Kasumi-1 (cell line): ENCODE measurements at regions not wholly inside any gene's neighbourhood (a gene's known extent, or its start where the extent isn't known, plus 50 kb on each side); places are given as distances from the start of the nearest gene placed in this dataset.
A peak's percentile ranks its signal among the peaks of the same experiment; 100 is the strongest.

Source experiments
- DNase-seq, 2 experiments: peaks; one replicate each; lab custom pipeline; 2025; lab: John Stamatoyannopoulos, UW

GRCh38 chr5:152270096-152270495 lies 135.0 kb downstream of the NMUR2 start:
- DNase-seq = no peak

- no peak for DNase-seq
Observed at GRCh38 chr5:152269533-152269932, 135.5 kb downstream of the NMUR2 start.

- DNase-seq = no peak
Observed at GRCh38 chr5:152264645-152265254, 140.3 kb downstream of the NMUR2 start.

- DNase-seq = no peak
Observed at GRCh38 chr5:152262667-152263066, 142.4 kb downstream of the NMUR2 start.

- DNase-seq = no peak
Observed at GRCh38 chr5:152260940-152261339, 144.1 kb downstream of the NMUR2 start.

- DNase-seq = no peak
Observed at GRCh38 chr5:152259702-152260101, 145.4 kb downstream of the NMUR2 start.

- DNase-seq = no peak
Observed at GRCh38 chr5:152256580-152256979, 148.5 kb downstream of the NMUR2 start.

GRCh38 chr5:152255411-152255810 lies 149.7 kb downstream of the NMUR2 start:
- DNase-seq = no peak

- DNase-seq = no peak
Observed at GRCh38 chr5:152247850-152248385, 157.2 kb downstream of the NMUR2 start.

GRCh38 chr5:152246401-152246800 lies 158.7 kb downstream of the NMUR2 start:
- DNase-seq = peak; percentile 17 to 33

GRCh38 chr5:152237531-152237930 lies 167.5 kb downstream of the NMUR2 start:
- no peak for DNase-seq

- DNase-seq = no peak
Observed at GRCh38 chr5:152226191-152226590, 178.9 kb downstream of the NMUR2 start.

GRCh38 chr5:152221721-152222629 lies 183.1 kb downstream of the NMUR2 start:
- no peak for DNase-seq

- no peak for DNase-seq
Observed at GRCh38 chr5:152218694-152219093, 186.4 kb downstream of the NMUR2 start.

GRCh38 chr5:152205804-152206203 lies 199.3 kb downstream of the NMUR2 start:
- DNase-seq = no peak

- no peak for DNase-seq
Observed at GRCh38 chr5:152202321-152202720, 202.8 kb downstream of the NMUR2 start.

- no peak for DNase-seq
Observed at GRCh38 chr5:152193391-152194107, 211.5 kb downstream of the NMUR2 start.

- DNase-seq = no peak
Observed at GRCh38 chr5:152188251-152188650, 216.8 kb downstream of the NMUR2 start.

GRCh38 chr5:152187668-152188067 lies 217.4 kb downstream of the NMUR2 start:
- no peak for DNase-seq

GRCh38 chr5:152185547-152186245 lies 219.4 kb downstream of the NMUR2 start:
- no peak for DNase-seq

- no peak for DNase-seq
Observed at GRCh38 chr5:152184266-152184665, 220.8 kb downstream of the NMUR2 start.

GRCh38 chr5:152181461-152181860 lies 223.6 kb downstream of the NMUR2 start:
- DNase-seq = no peak
